Astrocyte of the cerebellum (primary cell): ENCODE measurements at regions not wholly inside any gene's neighbourhood (a gene's known extent, or its start where the extent isn't known, plus 50 kb on each side); places are given as distances from the start of the nearest gene placed in this dataset.

ENCODE experiments used
- DNase-seq: peaks from one replicate; pipeline ENCODE4 v3.0.0-alpha.2; 2011; ENCODE audit warnings: low read depth
- H3K4me3 ChIP-seq: 2 replicates; pipeline ENCODE4 v1.5.1; 2011; ENCODE audit warnings: mild to moderate bottlenecking, low read depth, low read length, moderate library complexity
- in situ Hi-C: cut with HindIII; loops from 2 replicates; pipeline ENCODE4 v1.10.0; 2017; ENCODE audit warnings: low sequenced_read_pairs
- TF ChIP-seq, protein P1 (sequence below): IDR thresholded peaks from 2 replicates; pipeline ENCODE4 v1.5.1; 2012; ENCODE audit warnings: low read length, low read depth, moderate library complexity, mild to moderate bottlenecking; ENCODE audit errors: missing control alignments

DNA sequence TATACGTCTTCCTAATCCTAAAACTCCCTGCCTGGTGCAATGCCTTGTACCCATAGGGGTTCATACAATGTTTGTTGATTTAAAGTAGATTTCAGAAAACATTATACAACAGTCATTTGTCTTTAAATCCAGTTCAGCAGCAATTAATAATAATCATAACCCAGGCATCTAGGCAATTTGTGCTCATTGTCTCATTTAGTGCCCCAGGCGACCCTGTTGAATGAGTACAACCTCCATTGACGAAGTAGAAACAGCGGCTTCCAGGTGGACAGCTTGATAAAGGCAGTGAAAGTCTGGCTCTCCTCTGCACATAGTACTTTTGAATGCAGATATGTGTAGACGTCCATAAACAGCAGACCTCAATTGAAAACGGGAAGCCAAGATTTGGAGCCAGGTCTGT, 82.9 kb upstream of the CPM start:
- DNase-seq: no peak

DNA sequence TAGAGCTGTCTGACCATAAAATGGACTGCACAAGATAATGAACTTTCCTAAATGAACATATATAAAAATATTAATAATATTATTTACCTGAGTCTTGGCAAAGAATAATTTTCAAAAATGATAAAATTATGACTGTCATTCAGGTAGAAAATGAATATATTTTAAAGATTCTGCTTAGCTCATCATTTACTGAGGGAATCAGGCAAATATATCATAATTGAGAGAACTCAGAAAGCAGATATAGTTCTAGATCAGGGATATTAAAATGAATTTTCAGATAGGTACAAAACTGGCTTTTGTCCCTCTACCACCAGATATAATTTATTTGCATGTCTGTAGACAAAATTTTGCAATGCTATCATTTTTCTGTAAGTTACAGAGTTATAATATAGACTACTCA, 86.1 kb upstream of the CPM start:
- H3K4me3 ChIP-seq: no peak overlapping the region
- TF ChIP-seq, protein P1, sequence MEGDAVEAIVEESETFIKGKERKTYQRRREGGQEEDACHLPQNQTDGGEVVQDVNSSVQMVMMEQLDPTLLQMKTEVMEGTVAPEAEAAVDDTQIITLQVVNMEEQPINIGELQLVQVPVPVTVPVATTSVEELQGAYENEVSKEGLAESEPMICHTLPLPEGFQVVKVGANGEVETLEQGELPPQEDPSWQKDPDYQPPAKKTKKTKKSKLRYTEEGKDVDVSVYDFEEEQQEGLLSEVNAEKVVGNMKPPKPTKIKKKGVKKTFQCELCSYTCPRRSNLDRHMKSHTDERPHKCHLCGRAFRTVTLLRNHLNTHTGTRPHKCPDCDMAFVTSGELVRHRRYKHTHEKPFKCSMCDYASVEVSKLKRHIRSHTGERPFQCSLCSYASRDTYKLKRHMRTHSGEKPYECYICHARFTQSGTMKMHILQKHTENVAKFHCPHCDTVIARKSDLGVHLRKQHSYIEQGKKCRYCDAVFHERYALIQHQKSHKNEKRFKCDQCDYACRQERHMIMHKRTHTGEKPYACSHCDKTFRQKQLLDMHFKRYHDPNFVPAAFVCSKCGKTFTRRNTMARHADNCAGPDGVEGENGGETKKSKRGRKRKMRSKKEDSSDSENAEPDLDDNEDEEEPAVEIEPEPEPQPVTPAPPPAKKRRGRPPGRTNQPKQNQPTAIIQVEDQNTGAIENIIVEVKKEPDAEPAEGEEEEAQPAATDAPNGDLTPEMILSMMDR: no peak
- in situ Hi-C loops: no loop called here
- DNase-seq: no peak

More for the DNA sequence above, 82.9 kb upstream of the CPM start:
- TF ChIP-seq, protein P1: no peak
- no peak overlapping the region for H3K4me3 ChIP-seq
- in situ Hi-C loops: no loop called here

DNA sequence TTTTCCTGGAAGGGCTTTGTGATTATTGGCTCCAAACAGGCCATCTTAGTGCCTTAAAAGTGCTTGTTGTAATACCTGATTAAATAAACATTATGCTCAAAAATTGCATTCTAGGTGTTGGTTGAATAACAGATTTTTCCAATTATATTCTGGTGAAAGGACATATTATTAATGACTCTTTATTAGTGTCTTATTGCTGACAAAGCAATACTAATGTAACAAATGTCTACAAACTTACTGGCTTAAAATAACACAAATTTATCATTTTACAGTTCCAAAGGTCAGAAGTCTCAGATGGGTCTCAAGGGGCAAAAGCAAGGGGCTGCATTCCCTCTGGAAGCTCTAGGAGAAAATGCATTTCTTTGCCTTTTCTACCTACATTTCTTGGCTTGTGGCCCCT, 86.9 kb upstream of the CPM start:
- TF ChIP-seq, protein P1: no peak

DNA sequence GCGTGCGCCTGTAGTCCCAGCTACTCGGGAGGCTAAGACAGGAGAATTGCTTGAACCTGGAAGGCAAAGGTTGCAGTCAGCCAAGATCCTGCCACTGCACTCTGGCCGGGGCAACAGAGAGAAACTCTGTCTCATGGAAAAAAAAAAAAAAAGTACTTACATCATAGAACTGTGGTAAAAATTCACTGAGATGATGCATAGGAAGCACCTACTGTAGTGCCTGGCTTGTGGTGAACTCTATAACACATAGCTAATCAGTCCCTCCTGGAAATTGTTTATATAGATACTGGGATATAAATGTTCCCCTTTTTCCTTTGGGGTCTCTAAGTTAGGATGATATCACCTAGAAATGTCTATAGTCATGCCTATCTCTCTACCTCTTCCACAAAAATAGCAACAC, 89.7 kb upstream of the CPM start:
- DNase-seq: no peak
- H3K4me3 ChIP-seq: no peak overlapping the region
- TF ChIP-seq, protein P1: no peak
- in situ Hi-C loops: no loop called here

More for the DNA sequence above, 86.9 kb upstream of the CPM start:
- DNase-seq: no peak
- in situ Hi-C loops: no loop called here
- no peak overlapping the region for H3K4me3 ChIP-seq

DNA sequence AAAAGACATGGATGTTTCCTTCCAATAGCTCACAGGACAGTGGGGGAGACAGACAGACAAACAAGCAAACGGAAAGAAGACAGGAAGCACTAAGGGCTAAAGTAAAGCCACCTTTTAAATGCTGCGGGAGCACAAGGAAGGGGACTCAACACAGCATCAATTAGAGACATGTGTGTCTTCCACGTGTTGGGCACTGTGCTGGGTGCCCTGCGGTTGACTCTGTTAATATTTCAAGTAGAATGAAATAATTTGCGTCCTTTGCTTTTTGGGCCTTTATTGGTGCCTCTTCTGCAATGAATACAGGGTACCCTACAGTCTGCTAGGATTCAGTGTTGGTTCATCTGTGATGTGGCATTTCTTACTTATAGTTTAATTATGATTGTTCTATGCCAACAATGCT, 90.9 kb upstream of the CPM start:
- TF ChIP-seq, protein P1: no peak
- no peak overlapping the region for H3K4me3 ChIP-seq
- in situ Hi-C loops: no loop called here
- DNase-seq: no peak

DNA sequence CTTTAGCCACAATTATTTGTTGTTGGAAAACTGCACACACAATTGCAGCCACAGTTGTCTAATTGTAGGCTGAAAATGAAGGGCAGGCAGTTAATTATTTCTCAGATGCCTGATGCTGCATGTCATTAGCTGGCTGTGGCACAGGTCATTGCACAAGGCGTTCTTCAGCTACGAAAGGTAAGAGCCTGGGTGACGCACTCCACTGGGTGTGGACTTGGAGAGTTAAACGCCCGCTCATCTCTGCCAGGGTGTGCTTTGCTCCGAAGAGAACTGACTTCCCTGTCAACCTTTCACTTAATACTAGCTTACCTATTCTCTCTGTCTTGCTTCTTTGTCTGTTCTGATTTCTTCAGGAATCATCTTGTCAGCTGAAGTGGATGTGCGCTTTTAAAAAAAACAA, 91.4 kb upstream of the CPM start:
- TF ChIP-seq, protein P1: no peak
- no peak for DNase-seq
- no peak overlapping the region for H3K4me3 ChIP-seq
- in situ Hi-C loops: no loop called here

DNA sequence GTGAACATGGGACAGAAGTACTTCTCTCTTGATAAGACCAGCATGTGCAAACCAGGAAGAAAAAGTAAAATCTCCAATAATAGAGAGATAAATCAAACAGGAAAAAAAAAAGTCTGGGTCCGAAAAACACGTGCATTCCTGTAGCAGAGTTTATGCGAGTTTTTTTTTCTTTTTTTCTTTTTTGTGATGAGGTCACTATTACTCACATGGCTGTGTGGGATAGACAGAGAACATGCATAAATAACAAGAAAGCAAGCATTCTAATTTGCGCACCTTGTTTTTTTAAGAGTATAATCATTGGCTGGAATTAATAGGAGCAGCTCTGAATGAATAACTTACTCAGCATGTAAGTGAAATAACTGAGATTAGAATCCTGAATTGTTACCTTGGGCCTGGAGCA, 91.9 kb upstream of the CPM start:
- in situ Hi-C loops: no loop called here
- H3K4me3 ChIP-seq: no peak overlapping the region
- no peak for DNase-seq
- TF ChIP-seq, protein P1: no peak
